ENCODE measurements at regions not wholly inside any gene's neighbourhood (a gene's known extent, or its start where the extent isn't known, plus 50 kb on each side); places are given as distances from the start of the nearest gene placed in this dataset.

GRCh38 chr3:25080461-25080860, 347.6 kb upstream of the RARB start:
- no peak overlapping the region for H3K4me3 ChIP-seq

GRCh38 chr3:25084016-25084415, 344.0 kb upstream of the RARB start:
- no peak for DNase-seq
- H3K27ac ChIP-seq = no peak overlapping the region
- H3K36me3 ChIP-seq = no peaks in the 10 kb centered on the region
- intact Hi-C loops (cut with DNase I) = no loop called here
- no peak for TF ChIP-seq CTCF (IDR thresholded peaks at IDR 0.05)
- ATAC-seq = no peak
- no peak overlapping the region for H3K4me3 ChIP-seq
- no peaks in the 10 kb centered on the region for H3K4me1 ChIP-seq
- no peaks in the 10 kb centered on the region for H3K27me3 ChIP-seq
- H3K9me3 ChIP-seq = no peaks in the 10 kb centered on the region

More at GRCh38 chr3:25080461-25080860, 347.6 kb upstream of the RARB start:
- Histone ChIP-seq H3K4me1 (no peaks in the 10 kb centered on the region), H3K27ac (no peak overlapping the region), H3K36me3 (no peaks in the 10 kb centered on the region), H3K9me3 (no peaks in the 10 kb centered on the region), H3K27me3 (no peaks in the 10 kb centered on the region)
- ATAC-seq (no peak), DNase-seq (no peak)
- TF ChIP-seq CTCF (IDR thresholded peaks at IDR 0.05) = no peak
- intact Hi-C loops (cut with DNase I) = no loop called here

- intact Hi-C loops (cut with DNase I) = no loop called here
- Histone ChIP-seq H3K4me1 (no peaks in the 10 kb centered on the region), H3K4me3 (no peak overlapping the region), H3K9me3 (no peaks in the 10 kb centered on the region), H3K36me3 (no peaks in the 10 kb centered on the region), H3K27me3 (no peaks in the 10 kb centered on the region), H3K27ac (no peak overlapping the region)
- no peak for TF ChIP-seq CTCF (IDR thresholded peaks at IDR 0.05)
- DNase-seq (no peak), ATAC-seq (no peak)
These were observed 341.3 kb upstream of the RARB start for GRCh38 chr3:25086721-25087120.

GRCh38 chr3:25088284-25088683, 339.8 kb upstream of the RARB start:
- Histone ChIP-seq H3K36me3 (no peaks in the 10 kb centered on the region), H3K4me1 (no peaks in the 10 kb centered on the region), H3K27ac (no peak overlapping the region), H3K9me3 (no peaks in the 10 kb centered on the region), H3K4me3 (no peak overlapping the region), H3K27me3 (no peaks in the 10 kb centered on the region)
- intact Hi-C loops (cut with DNase I) = no loop called here
- no peak for TF ChIP-seq CTCF (IDR thresholded peaks at IDR 0.05)
- ATAC-seq = no peak
- DNase-seq = no peak

- intact Hi-C loops (cut with DNase I) = no loop called here
- no peaks in the 10 kb centered on the region for H3K4me1 ChIP-seq
- H3K27ac ChIP-seq = no peak overlapping the region
- H3K9me3 ChIP-seq = no peaks in the 10 kb centered on the region
- no peak overlapping the region for H3K4me3 ChIP-seq
- peaks cover 4% of the 10 kb centered on the region for H3K27me3 ChIP-seq
- ATAC-seq = no peak
- no peak for DNase-seq
- no peaks in the 10 kb centered on the region for H3K36me3 ChIP-seq
- TF ChIP-seq CTCF (IDR thresholded peaks at IDR 0.05) = no peak
These were observed 337.2 kb upstream of the RARB start for GRCh38 chr3:25090698-25091453.

- H3K4me3 ChIP-seq = no peak overlapping the region
- DNase-seq = no peak
- no peak for TF ChIP-seq CTCF (IDR thresholded peaks at IDR 0.05)
These were observed 336.1 kb upstream of the RARB start for GRCh38 chr3:25091934-25092333.

More at GRCh38 chr3:25091934-25092333, 336.1 kb upstream of the RARB start:
- Histone ChIP-seq H3K27ac (no peak overlapping the region), H3K27me3 (peaks cover 4% of the 10 kb centered on the region), H3K36me3 (no peaks in the 10 kb centered on the region), H3K9me3 (no peaks in the 10 kb centered on the region), H3K4me1 (no peaks in the 10 kb centered on the region)
- no peak for ATAC-seq
- intact Hi-C loops (cut with DNase I) = no loop called here
